ENCODE measurements at regions not wholly inside any gene's neighbourhood (a gene's known extent, or its start where the extent isn't known, plus 50 kb on each side); places are given as distances from the start of the nearest gene placed in this dataset.
"Not testable (repeated sequence)": the region's sequence is repeated elsewhere in the genome, so short reads cannot be mapped to it uniquely, and the experiment has no call there.

DNA sequence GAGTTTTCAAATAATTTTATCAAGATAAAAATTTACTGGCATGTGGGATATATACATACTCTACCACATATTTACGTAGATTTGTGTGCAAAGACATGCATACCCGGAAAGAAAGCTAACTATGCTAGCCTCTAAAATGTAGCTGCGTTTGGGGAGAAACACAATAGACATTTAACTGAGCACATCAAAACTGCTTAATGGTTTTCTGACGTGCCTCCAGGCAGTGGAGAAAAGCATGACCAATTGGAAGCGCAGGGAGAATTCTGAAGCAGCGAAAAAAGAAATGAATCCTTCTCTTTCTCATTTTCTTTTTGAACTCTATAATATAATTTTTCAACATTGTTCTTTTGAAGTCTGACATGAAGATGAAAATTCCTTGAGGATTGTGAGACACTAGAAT, 60.3 kb upstream of the LYZL1 start:
- Mint-ChIP-seq H3K27ac (no peak overlapping the region), H3K27me3 (peaks cover 8% of the 10 kb centered on the region), H3K9me3 (no peaks in the 10 kb centered on the region), H3K4me1 (ENCODE audit: low read depth) (no peaks in the 10 kb centered on the region), H3K36me3 (ENCODE audit: low read depth) (no peaks in the 10 kb centered on the region), H3K4me3 (no peak overlapping the region)
- intact Hi-C loops (cut with micrococcal nuclease) = no loop called here

DNA sequence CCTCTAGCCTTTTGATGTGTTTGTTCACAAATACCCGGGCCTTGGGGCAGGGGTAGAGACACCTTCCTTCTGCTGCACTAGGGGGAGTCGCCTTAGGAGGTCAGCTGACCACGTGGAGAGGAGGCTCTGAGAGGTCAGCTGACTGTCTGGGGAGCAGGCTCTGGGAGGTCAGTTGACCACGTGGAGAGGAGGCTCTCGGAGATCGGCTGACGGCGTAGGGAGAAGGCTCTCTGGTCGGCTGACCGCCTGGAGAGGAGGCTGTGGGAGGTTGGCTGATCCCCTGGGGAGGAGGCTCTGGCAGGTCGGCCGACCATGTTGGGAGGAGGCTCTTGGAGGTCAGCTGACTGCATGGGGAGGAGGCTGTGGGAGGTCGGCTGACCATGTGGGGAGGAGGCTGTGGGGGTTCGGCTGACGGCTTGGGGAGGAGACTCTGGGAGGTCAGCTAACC, 59.6 kb upstream of the LYZL1 start:
- H3K4me3 Mint-ChIP-seq = no peak overlapping the region
- H3K36me3 Mint-ChIP-seq (ENCODE audit: low read depth) = no peaks in the 10 kb centered on the region
- no peaks in the 10 kb centered on the region for H3K9me3 Mint-ChIP-seq
- no peaks in the 10 kb centered on the region for H3K4me1 Mint-ChIP-seq (ENCODE audit: low read depth)
- peaks cover 8% of the 10 kb centered on the region for H3K27me3 Mint-ChIP-seq
- no peak overlapping the region for H3K27ac Mint-ChIP-seq
- intact Hi-C loops (cut with micrococcal nuclease) = no loop called here

DNA sequence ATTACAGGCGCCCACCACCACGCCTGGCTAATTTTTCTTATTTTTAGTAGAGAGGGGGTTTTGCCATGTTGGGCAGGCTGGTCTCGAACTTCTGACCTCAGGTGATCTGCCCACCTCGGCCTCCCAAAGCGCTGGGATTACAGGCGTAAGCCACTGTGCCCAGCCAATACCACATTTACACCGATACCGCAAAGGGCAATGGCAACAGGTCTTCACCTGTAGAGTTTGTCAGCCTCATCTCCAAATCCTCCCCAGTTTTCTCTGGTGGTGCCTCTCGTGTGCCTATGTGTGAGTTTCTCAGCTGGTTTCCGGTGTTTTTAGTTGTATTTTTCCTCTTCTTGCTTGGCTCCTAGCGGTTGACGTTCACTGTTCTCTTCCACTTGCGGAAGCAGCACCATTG, 52.0 kb upstream of the LYZL1 start:
- H3K9me3 Mint-ChIP-seq; H3K36me3 Mint-ChIP-seq (ENCODE audit: low read depth); H3K4me1 Mint-ChIP-seq (ENCODE audit: low read depth); H3K27me3 Mint-ChIP-seq; intact Hi-C loops (cut with micrococcal nuclease); H3K4me3 Mint-ChIP-seq; H3K27ac Mint-ChIP-seq: not testable (repeated sequence)

DNA sequence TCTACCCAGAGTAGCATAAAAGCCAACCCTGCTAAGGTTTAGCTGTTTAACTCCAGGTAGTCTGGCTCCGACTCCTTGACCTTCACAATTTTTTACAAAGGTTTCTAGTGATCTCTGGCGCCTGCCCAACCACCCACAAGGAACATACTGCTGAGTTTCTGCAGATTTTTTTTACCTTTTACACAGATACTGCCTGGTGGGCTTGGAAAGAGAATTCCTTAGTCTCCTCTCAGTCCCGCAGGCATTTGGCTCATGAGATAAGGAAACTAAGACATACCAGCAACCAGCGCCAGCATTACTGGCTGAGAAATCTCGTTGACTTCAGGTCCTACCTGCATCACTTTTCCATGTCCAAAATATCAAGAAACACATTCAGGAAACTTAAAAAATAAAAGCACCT, 51.1 kb upstream of the LYZL1 start:
- no peaks in the 10 kb centered on the region for H3K9me3 Mint-ChIP-seq
- H3K4me1 Mint-ChIP-seq (ENCODE audit: low read depth) = peaks cover 12% of the 10 kb centered on the region
- H3K4me3 Mint-ChIP-seq = no peak overlapping the region
- intact Hi-C loops (cut with micrococcal nuclease) = no loop called here
- H3K27me3 Mint-ChIP-seq = no peaks in the 10 kb centered on the region
- H3K27ac Mint-ChIP-seq = no peak overlapping the region
- H3K36me3 Mint-ChIP-seq (ENCODE audit: low read depth) = no peaks in the 10 kb centered on the region

DNA sequence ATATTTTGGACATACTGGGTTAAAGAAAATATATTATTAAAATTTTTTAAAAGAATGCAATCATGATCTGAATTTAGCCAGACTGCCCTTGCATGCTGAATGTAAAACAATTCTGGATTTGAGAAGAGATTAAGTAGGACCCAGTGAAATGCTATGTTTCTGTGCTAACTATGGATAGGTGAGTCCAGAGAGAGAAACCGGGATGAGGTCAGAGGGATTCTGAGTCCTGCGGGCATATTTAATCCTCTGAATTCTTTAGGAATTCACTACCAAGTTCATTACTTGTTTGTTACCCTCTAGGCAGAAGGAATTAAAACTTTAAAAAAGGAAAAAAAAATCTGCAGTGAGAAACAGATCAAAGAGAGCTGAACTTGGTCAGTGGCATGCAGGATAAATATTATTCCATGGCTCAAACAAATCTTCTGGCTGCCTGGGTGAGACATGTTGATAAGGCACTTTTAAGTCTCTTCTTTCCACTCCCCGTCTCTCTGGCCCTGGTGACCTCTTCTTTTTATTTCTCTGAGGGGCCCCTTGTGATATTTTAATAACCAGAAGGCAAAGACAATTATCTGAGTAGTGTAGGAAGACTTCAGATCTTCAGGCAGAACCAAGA, 50.2 kb upstream of the LYZL1 start:
- intact Hi-C loops (cut with micrococcal nuclease) = no loop called here
- Mint-ChIP-seq H3K4me1 (ENCODE audit: low read depth) (peaks cover 12% of the 10 kb centered on the region), H3K27ac (no peak overlapping the region), H3K9me3 (no peaks in the 10 kb centered on the region), H3K36me3 (ENCODE audit: low read depth) (no peaks in the 10 kb centered on the region), H3K4me3 (no peak overlapping the region), H3K27me3 (no peaks in the 10 kb centered on the region)
